Chondrocyte (in vitro differentiated cells): ENCODE measurements at regions not wholly inside any gene's neighbourhood (a gene's known extent, or its start where the extent isn't known, plus 50 kb on each side); places are given as distances from the start of the nearest gene placed in this dataset.

Source experiments
- DNase-seq: peaks from one replicate; pipeline ENCODE4 v3.0.0; 2021; ENCODE audit warnings: mixed read lengths, low spot score
- H3K27ac Mint-ChIP-seq: one replicate; pipeline ENCODE4 v1.8.0; 2021; ENCODE audit warnings: mild to moderate bottlenecking, moderate library complexity, mixed read lengths; ENCODE audit not compliant: unreplicated experiment
- H3K27me3 Mint-ChIP-seq: 2 replicates; pipeline ENCODE4 v1.8.0; 2021; ENCODE audit warnings: low read depth, mixed read lengths
- H3K36me3 Mint-ChIP-seq: 2 replicates; pipeline ENCODE4 v1.8.0; 2021; ENCODE audit warnings: low read depth, mixed read lengths
- H3K4me1 Mint-ChIP-seq: 2 replicates; pipeline ENCODE4 v1.8.0; 2021; ENCODE audit warnings: low read depth, mild to moderate bottlenecking, mixed read lengths
- H3K4me3 Mint-ChIP-seq: one replicate; pipeline ENCODE4 v1.8.0; 2021; ENCODE audit warnings: mild to moderate bottlenecking, moderate library complexity, mixed read lengths; ENCODE audit not compliant: unreplicated experiment
- H3K9me3 Mint-ChIP-seq: 2 replicates; pipeline ENCODE4 v1.8.0; 2021; ENCODE audit warnings: low read depth, mixed read lengths
- TF ChIP-seq, protein P1 (sequence below): fragments of 200-600 bp; sonication (generic); IDR thresholded peaks from 2 replicates; pipeline ENCODE4 v1.5.0; 2021; ENCODE audit warnings: antibody characterized with exemption, mild to moderate bottlenecking, moderate library complexity

DNA sequence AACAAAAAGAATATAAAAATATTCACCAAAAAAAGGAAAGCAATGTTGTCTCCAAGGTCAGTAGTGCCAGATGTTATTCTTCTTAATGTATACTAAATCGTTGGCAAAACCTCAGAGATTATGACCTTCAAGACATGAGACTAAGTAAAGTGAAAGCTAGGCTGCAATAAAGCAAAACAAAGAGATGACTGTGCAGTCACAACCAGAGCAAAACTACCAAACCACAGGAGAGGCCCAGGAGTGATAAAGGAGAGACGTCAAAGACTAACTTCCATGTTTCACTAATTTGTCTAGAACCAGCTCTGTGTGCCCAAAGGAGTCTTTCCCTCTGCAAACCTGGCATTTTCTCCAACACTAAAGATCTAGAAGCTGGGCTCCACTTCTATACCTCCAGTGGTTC lies 155.9 kb upstream of the POU3F2 start:
- TF ChIP-seq, protein P1, sequence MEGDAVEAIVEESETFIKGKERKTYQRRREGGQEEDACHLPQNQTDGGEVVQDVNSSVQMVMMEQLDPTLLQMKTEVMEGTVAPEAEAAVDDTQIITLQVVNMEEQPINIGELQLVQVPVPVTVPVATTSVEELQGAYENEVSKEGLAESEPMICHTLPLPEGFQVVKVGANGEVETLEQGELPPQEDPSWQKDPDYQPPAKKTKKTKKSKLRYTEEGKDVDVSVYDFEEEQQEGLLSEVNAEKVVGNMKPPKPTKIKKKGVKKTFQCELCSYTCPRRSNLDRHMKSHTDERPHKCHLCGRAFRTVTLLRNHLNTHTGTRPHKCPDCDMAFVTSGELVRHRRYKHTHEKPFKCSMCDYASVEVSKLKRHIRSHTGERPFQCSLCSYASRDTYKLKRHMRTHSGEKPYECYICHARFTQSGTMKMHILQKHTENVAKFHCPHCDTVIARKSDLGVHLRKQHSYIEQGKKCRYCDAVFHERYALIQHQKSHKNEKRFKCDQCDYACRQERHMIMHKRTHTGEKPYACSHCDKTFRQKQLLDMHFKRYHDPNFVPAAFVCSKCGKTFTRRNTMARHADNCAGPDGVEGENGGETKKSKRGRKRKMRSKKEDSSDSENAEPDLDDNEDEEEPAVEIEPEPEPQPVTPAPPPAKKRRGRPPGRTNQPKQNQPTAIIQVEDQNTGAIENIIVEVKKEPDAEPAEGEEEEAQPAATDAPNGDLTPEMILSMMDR: no peak
- DNase-seq: no peak
- H3K9me3 Mint-ChIP-seq: peaks cover 10% of the 10 kb centered on the region
- H3K27me3 Mint-ChIP-seq: peaks cover 3% of the 10 kb centered on the region
- no peaks in the 10 kb centered on the region for H3K36me3 Mint-ChIP-seq
- H3K4me3 Mint-ChIP-seq: no peak overlapping the region
- no peak overlapping the region for H3K27ac Mint-ChIP-seq
- H3K4me1 Mint-ChIP-seq: no peaks in the 10 kb centered on the region

DNA sequence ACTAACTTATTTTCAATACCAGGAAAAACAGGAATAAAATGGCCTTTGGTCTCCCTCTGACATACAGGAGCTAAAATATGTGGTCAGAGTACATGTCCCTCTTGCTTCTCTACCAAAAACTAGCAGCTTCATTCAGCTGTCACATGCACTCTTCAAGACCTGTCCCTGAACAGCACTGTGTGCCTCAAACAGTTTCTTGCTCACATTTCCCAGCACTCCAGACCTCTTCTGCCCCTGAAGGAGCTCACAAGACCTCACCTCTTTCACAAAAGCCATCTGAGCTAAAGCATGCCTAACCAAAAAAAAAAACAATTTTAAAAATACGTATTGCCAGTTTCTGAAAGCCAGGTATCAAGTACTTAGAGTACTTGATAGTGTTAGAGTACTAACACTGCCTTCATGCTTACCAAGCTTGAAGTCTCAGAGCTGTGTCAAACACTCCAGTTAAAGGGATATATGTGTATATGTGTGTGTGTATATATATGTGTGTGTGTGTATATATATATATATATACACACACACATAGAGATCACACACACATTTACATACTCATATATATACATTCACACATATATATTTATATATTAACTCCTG lies 148.3 kb upstream of the POU3F2 start:
- DNase-seq: no peak
- Mint-ChIP-seq H3K4me3 (no peak overlapping the region), H3K27ac (no peak overlapping the region), H3K36me3 (no peaks in the 10 kb centered on the region), H3K27me3 (peaks cover 1% of the 10 kb centered on the region), H3K4me1 (no peaks in the 10 kb centered on the region), H3K9me3 (no peaks in the 10 kb centered on the region)
- TF ChIP-seq, protein P1: no peak

DNA sequence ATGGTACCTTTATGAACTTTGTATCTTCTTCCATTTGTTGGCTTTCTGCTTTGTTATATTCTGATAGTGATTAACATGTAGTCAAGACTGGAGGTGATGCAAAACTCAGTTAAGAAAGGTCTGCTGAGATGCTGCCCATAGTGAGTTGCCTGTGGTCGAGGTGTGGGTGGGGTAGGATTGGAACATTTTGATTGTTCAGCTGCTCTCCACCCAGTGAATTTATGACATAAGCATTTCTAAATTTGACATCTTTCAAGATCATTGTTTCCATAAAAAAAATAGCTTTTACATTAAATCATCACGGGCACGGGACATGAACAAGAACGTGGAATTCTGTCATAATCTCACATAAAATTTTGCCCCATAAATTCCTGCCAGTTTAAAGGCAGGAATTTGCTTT lies 146.6 kb upstream of the POU3F2 start:
- H3K36me3 Mint-ChIP-seq: no peaks in the 10 kb centered on the region
- TF ChIP-seq, protein P1: no peak
- no peak overlapping the region for H3K4me3 Mint-ChIP-seq
- no peak overlapping the region for H3K27ac Mint-ChIP-seq
- DNase-seq: no peak
- no peaks in the 10 kb centered on the region for H3K4me1 Mint-ChIP-seq
- H3K27me3 Mint-ChIP-seq: peaks cover 1% of the 10 kb centered on the region
- H3K9me3 Mint-ChIP-seq: no peaks in the 10 kb centered on the region

DNA sequence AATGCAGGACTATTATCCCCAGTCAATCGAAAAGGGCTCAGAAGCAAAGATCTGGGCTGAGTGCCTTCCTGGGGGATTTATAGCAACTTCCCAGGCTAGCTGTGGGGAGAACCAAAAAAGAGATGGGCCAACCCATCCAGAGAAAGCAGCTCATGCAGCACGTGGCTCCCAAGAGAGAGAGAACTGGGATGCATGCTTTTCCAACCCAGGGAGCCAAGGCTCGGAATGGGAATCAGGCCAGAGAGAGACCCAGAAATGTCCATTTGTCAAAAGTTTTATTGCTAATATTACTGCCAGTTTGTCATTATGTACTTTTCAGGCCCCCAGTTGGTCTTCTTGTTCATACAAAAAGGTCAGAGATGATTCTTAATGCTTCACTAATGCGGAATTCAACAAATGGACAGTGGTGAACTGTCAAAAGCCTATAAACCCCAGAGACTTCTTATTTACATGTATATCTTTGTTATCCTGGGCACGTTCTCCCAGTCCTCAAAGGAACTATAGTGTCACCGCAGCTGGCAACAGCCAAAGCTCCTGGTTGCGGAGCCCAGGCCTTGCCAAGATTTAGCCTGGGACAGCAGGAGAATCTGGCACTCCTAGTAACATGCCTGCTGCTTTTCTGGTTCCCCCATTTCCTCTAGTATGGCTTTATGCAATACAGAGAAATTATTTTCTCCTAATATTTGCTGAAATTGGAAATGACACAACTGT lies 139.1 kb upstream of the POU3F2 start:
- DNase-seq: no peak
- no peaks in the 10 kb centered on the region for H3K4me1 Mint-ChIP-seq

DNA sequence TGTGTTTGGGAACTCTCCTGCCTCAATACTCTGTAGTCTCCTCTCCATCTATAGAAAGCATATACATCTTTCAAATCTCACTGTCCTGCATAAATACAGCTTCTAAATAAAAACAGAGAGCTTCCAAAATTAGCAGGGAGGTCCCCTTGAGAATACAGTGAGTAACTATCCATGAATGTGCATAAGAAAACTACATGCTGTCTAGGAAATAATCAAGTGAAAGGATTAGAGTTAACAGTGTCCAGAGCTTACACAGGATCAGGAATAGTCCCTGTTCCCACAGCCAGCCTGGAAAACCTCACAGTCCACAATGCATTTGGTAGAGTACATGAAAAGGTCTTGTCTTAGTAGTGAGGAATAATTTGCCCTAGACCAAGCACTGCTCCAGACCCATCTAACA lies 123.0 kb upstream of the POU3F2 start:
- H3K9me3 Mint-ChIP-seq: peaks cover 2% of the 10 kb centered on the region
- no peaks in the 10 kb centered on the region for H3K4me1 Mint-ChIP-seq
- peaks cover 2% of the 10 kb centered on the region for H3K27me3 Mint-ChIP-seq
- TF ChIP-seq, protein P1: no peak
- no peak for DNase-seq
- no peaks in the 10 kb centered on the region for H3K36me3 Mint-ChIP-seq
- H3K4me3 Mint-ChIP-seq: no peak overlapping the region
- no peak overlapping the region for H3K27ac Mint-ChIP-seq

More for the DNA sequence above, 139.1 kb upstream of the POU3F2 start:
- Mint-ChIP-seq H3K27ac (no peak overlapping the region), H3K27me3 (peaks cover 3% of the 10 kb centered on the region), H3K9me3 (no peaks in the 10 kb centered on the region), H3K36me3 (no peaks in the 10 kb centered on the region), H3K4me3 (no peak overlapping the region)
- TF ChIP-seq, protein P1: no peak
